ENCODE measurements at regions not wholly inside any gene's neighbourhood (a gene's known extent, or its start where the extent isn't known, plus 50 kb on each side); places are given as distances from the start of the nearest gene placed in this dataset.
"Not testable (repeated sequence)": the region's sequence is repeated elsewhere in the genome, so short reads cannot be mapped to it uniquely, and the experiment has no call there.

- WGBS (ENCODE audit: insufficient coverage, low coverage, low lambda C conversion rate, missing lambda C conversion rate) = 32% methylated on average over 1 of the region's 1 CpG
- Histone ChIP-seq H3K4me1 (no peaks in the 10 kb centered on the region), H3K27ac (no peak overlapping the region), H3K4me3 (no peak overlapping the region), H3K36me3 (no peaks in the 10 kb centered on the region), H3K27me3 (no peaks in the 10 kb centered on the region), H3K9me3 (no peaks in the 10 kb centered on the region)
- ATAC-seq (no peak), DNase-seq (no peak)
- intact Hi-C loops (cut with DNase I) = no loop called here
- TF ChIP-seq CTCF (IDR thresholded peaks at IDR 0.05) = no peak
Measured at GRCh38 chr6:94862112-94862511, 715.2 kb upstream of the MANEA start.

DNA sequence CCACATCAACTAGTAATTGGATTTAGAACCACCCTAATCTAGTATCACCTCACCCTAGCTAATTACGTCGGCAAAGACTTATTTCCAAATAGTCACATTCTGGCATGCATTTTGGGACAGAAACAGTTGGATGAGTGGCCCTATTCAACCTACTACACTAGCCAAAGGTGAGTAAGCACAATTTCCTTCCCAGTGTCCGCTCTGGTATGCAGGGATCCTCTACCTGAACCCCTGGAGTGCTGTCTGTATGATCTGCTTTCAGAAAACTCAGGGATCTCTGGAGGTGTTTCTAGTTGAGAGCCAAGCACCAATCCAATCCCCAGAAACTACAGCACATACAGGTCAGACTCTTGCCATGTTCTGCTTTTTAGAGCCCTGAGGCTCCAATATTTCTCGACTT, 717.4 kb upstream of the MANEA start:
- DNase-seq = no peak
- Histone ChIP-seq H3K4me1 (no peaks in the 10 kb centered on the region), H3K4me3 (no peak overlapping the region), H3K27ac (no peak overlapping the region), H3K36me3 (no peaks in the 10 kb centered on the region), H3K9me3 (no peaks in the 10 kb centered on the region), H3K27me3 (no peaks in the 10 kb centered on the region)
- TF ChIP-seq POLR2A (IDR thresholded peaks at IDR 0.05) (no peak), CTCF (IDR thresholded peaks at IDR 0.05) (no peak)
- intact Hi-C loops (cut with DNase I) = no loop called here
- WGBS (ENCODE audit: insufficient coverage, low coverage, low lambda C conversion rate, missing lambda C conversion rate) = 61% methylated on average over 3 of the region's 4 CpGs
- ATAC-seq = no peak

DNA sequence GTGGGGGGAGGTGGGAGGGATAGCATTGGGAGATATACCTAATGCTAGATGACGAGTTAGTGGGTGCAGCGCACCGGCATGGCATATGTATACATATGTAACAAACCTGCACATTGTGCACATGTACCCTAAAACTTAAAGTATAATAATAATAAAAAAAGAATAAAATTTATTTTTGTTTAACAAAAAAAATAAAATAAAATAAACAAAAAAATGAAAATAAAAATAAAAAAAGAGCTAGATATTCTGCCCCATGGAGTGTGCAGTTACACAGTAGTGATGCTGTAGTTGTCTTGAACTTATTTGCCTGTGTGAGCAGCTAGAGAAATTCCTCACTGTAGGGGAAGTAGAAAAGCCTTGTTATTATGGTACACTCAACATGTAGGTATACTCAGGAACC, 720.3 kb upstream of the MANEA start:
- H3K4me3 ChIP-seq; DNase-seq; intact Hi-C loops (cut with DNase I); H3K4me1 ChIP-seq; H3K27me3 ChIP-seq; H3K9me3 ChIP-seq; H3K27ac ChIP-seq; H3K36me3 ChIP-seq; ATAC-seq: not testable (repeated sequence)
- 82% methylated on average over 3 of the region's 3 CpGs for WGBS (ENCODE audit: insufficient coverage, low coverage, low lambda C conversion rate, missing lambda C conversion rate)

- H3K9me3 ChIP-seq; H3K4me3 ChIP-seq; DNase-seq; ATAC-seq; H3K27ac ChIP-seq; H3K36me3 ChIP-seq; H3K27me3 ChIP-seq; intact Hi-C loops (cut with DNase I); H3K4me1 ChIP-seq: not testable (repeated sequence)
- WGBS (ENCODE audit: insufficient coverage, low coverage, low lambda C conversion rate, missing lambda C conversion rate) = 20% methylated on average over 1 of the region's 8 CpGs
Measured at GRCh38 chr6:94851329-94851728, 726.0 kb upstream of the MANEA start.

GRCh38 chr6:94845742-94846141, 731.6 kb upstream of the MANEA start:
- intact Hi-C loops (cut with DNase I) = no loop called here
- DNase-seq (no peak), ATAC-seq (no peak)
- Histone ChIP-seq H3K9me3 (no peaks in the 10 kb centered on the region), H3K4me1 (no peaks in the 10 kb centered on the region), H3K27me3 (no peaks in the 10 kb centered on the region), H3K27ac (no peak overlapping the region), H3K36me3 (no peaks in the 10 kb centered on the region), H3K4me3 (no peak overlapping the region)
- TF ChIP-seq POLR2A (IDR thresholded peaks at IDR 0.05) (no peak), CTCF (IDR thresholded peaks at IDR 0.05) (no peak)
- 22% methylated on average over 1 of the region's 1 CpG for WGBS (ENCODE audit: insufficient coverage, low coverage, low lambda C conversion rate, missing lambda C conversion rate)

DNA sequence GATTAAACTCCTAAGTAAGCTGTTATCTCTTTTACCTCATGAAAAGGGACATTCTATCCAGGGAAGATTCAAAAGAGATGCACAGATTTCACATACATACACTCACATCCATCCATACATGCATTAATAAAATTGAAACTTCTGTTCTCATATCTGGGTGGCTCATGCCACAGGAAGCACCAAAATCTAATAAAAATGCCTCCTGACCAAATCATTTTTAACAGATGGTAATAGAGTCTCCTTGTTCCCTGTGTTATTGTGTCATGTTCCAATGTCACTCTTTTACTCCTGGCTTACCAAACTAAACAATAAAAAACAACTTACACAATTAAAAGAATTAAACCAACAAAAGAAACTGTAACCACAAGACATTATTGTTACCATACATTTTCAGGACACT, 742.1 kb upstream of the MANEA start:
- Histone ChIP-seq H3K9me3 (peaks cover 0 to 2% (median 0%) of the 10 kb centered on the region in 4 donors), H3K27ac (no peak overlapping the region), H3K4me1 (no peaks in the 10 kb centered on the region), H3K4me3 (no peak overlapping the region), H3K27me3 (no peaks in the 10 kb centered on the region), H3K36me3 (no peaks in the 10 kb centered on the region)
- intact Hi-C loops (cut with DNase I) = no loop called here
- TF ChIP-seq CTCF (IDR thresholded peaks at IDR 0.05) = no peak
- TF ChIP-seq POLR2A (IDR thresholded peaks at IDR 0.05) = no peak
- ATAC-seq = no peak
- DNase-seq = no peak

Measured in right lobe of liver (tissue), 6 donors.